ENCODE measurements at regions not wholly inside any gene's neighbourhood (a gene's known extent, or its start where the extent isn't known, plus 50 kb on each side); places are given as distances from the start of the nearest gene placed in this dataset.

DNA sequence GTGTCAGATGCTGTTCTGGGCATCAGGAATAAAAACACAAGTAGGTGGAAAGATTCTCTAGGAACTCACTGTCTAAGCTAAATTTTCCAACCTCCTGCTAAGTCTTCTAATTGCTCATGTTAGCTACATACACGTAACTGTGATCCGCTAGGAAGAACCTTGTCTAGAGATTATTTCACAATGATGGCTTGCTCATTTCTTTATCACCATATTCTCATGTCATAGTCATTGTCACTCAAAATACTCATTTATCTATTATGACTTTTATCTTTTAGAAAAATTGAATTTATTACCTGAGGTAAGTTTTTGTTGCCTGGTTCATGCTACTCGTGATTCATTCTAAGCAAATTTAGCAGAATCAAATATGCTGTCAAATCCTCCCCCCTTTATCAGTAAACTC, 1402.4 kb upstream of the FLRT2 start:
- TF ChIP-seq POLR2A (IDR thresholded peaks at IDR 0.05), result no peak
- TF ChIP-seq, protein P1, sequence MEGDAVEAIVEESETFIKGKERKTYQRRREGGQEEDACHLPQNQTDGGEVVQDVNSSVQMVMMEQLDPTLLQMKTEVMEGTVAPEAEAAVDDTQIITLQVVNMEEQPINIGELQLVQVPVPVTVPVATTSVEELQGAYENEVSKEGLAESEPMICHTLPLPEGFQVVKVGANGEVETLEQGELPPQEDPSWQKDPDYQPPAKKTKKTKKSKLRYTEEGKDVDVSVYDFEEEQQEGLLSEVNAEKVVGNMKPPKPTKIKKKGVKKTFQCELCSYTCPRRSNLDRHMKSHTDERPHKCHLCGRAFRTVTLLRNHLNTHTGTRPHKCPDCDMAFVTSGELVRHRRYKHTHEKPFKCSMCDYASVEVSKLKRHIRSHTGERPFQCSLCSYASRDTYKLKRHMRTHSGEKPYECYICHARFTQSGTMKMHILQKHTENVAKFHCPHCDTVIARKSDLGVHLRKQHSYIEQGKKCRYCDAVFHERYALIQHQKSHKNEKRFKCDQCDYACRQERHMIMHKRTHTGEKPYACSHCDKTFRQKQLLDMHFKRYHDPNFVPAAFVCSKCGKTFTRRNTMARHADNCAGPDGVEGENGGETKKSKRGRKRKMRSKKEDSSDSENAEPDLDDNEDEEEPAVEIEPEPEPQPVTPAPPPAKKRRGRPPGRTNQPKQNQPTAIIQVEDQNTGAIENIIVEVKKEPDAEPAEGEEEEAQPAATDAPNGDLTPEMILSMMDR (IDR thresholded peaks at IDR 0.05), result no peak
